ENCODE measurements at regions not wholly inside any gene's neighbourhood (a gene's known extent, or its start where the extent isn't known, plus 50 kb on each side); places are given as distances from the start of the nearest gene placed in this dataset.

- no peak for DNase-seq (ENCODE audit: low read depth, low spot score)
- intact Hi-C loops (cut with micrococcal nuclease) (no loop called here), dilution Hi-C loops (cut with MboI; ENCODE audit: extremely low pct_ligation_motif_present, low sequenced_read_pairs) (no loop called here)
- Histone ChIP-seq H3K36me3 (ENCODE audit: control insufficient read depth in 2 of 2, extremely low read depth in 1 of 2, insufficient read depth in 2 of 2, low read length in 2 of 2) (no peaks in the 10 kb centered on the region), H4K20me1 (replicated peaks; ENCODE audit: control insufficient read depth, extremely low read depth, insufficient read depth, low read length) (no peaks in the 10 kb centered on the region), H3K9me1 (replicated peaks; ENCODE audit: control insufficient read depth, extremely low read depth, insufficient read depth, low read length) (no peaks in the 10 kb centered on the region), H3K4me1 (ENCODE audit: control insufficient read depth, extremely low read depth, insufficient read depth, low read length) (no peaks in the 10 kb centered on the region), H3K4me2 (ENCODE audit: insufficient read depth, low read length) (peak overlapping the region; percentile 53), H3K27me3 (ENCODE audit: control insufficient read depth in 2 of 2, insufficient read depth in 2 of 2, low read length in 2 of 2) (peaks cover 15 to 43% of the 10 kb centered on the region in 2 experiments), H3K4me3 (replicated peaks in 1 of 3; ENCODE audit: insufficient read depth in 1 of 3, low read depth in 1 of 3, low read length in 3 of 3) (peak overlapping the region in 2 of 3 experiments; percentile 8 to 18), H3K9ac (replicated peaks; ENCODE audit: extremely low read depth, insufficient read depth, low read length) (no peak overlapping the region), H3K79me2 (ENCODE audit: control insufficient read depth, insufficient read depth, low read length) (no peaks in the 10 kb centered on the region), H3K27ac (ENCODE audit: insufficient read depth, low read depth, low read length) (no peak overlapping the region), H3K9me3 (replicated peaks; ENCODE audit: control insufficient read depth, insufficient read depth, low read length) (no peaks in the 10 kb centered on the region), H2AFZ (ENCODE audit: low read depth, low read length) (peak overlapping the region; percentile 76)
- no TSS peak for BruUV-seq (replicated peaks)
- POLR2A ChIA-PET, result no interaction called here
- no peak for TF ChIP-seq POLR2A (IDR thresholded peaks at IDR 0.05; ENCODE audit: low read depth, low read length)
- CTCF ChIA-PET, result no interaction called here
- no peak for FAIRE-seq
Measured at GRCh38 chr4:183797011-183797444, 108.1 kb upstream of the STOX2 start.

GRCh38 chr4:183797445-183798300 lies 107.4 kb upstream of the STOX2 start:
- peak overlapping the region; percentile 8 to 16 (median 10) for H3K4me3 ChIP-seq (replicated peaks in 1 of 3; ENCODE audit: insufficient read depth in 1 of 3, low read depth in 1 of 3, low read length in 3 of 3)
- no peaks in the 10 kb centered on the region for H3K79me2 ChIP-seq (ENCODE audit: control insufficient read depth, insufficient read depth, low read length)
- CTCF ChIA-PET, result no interaction called here
- H3K36me3 ChIP-seq (ENCODE audit: control insufficient read depth in 2 of 2, extremely low read depth in 1 of 2, insufficient read depth in 2 of 2, low read length in 2 of 2), result no peaks in the 10 kb centered on the region
- H3K9me1 ChIP-seq (replicated peaks; ENCODE audit: control insufficient read depth, extremely low read depth, insufficient read depth, low read length), result no peaks in the 10 kb centered on the region
- no peaks in the 10 kb centered on the region for H3K9me3 ChIP-seq (replicated peaks; ENCODE audit: control insufficient read depth, insufficient read depth, low read length)
- peaks cover 15 to 43% of the 10 kb centered on the region in 2 experiments for H3K27me3 ChIP-seq (ENCODE audit: control insufficient read depth in 2 of 2, insufficient read depth in 2 of 2, low read length in 2 of 2)
- FAIRE-seq (no peak), DNase-seq (ENCODE audit: low read depth, low spot score) (peak; percentile 14)
- no peak overlapping the region for H3K27ac ChIP-seq (ENCODE audit: insufficient read depth, low read depth, low read length)
- BruUV-seq (replicated peaks), result no TSS peak
- POLR2A ChIA-PET, result no interaction called here
- dilution Hi-C loops (cut with MboI; ENCODE audit: extremely low pct_ligation_motif_present, low sequenced_read_pairs) (no loop called here), intact Hi-C loops (cut with micrococcal nuclease) (no loop called here)
- no peaks in the 10 kb centered on the region for H4K20me1 ChIP-seq (replicated peaks; ENCODE audit: control insufficient read depth, extremely low read depth, insufficient read depth, low read length)
- peak overlapping the region; percentile 53 for H3K4me2 ChIP-seq (ENCODE audit: insufficient read depth, low read length)
- H3K9ac ChIP-seq (replicated peaks; ENCODE audit: extremely low read depth, insufficient read depth, low read length), result no peak overlapping the region
- TF ChIP-seq FOS (IDR thresholded peaks at IDR 0.05; ENCODE audit: borderline replicate concordance, insufficient read depth, low read length) (no peak), EZH2 (IDR thresholded peaks at IDR 0.05; ENCODE audit: borderline replicate concordance, low read depth, low read length, severe bottlenecking) (peak; percentile 84)
- H3K4me1 ChIP-seq (ENCODE audit: control insufficient read depth, extremely low read depth, insufficient read depth, low read length), result no peaks in the 10 kb centered on the region
- H2AFZ ChIP-seq (ENCODE audit: low read depth, low read length), result peak overlapping the region; percentile 33
